OCI-LY1 (cell line): ENCODE measurements at regions not wholly inside any gene's neighbourhood (a gene's known extent, or its start where the extent isn't known, plus 50 kb on each side); places are given as distances from the start of the nearest gene placed in this dataset.

Experiments used
- H2AFZ ChIP-seq: fragments of 200-600 bp; sonication (generic), shearing (Covaris generic); 2 replicates; pipeline ENCODE4 v1.6.0; 2014; ENCODE audit warnings: antibody characterized with exemption, mild to moderate bottlenecking, low read length
- H3F3A ChIP-seq: fragments of 200-600 bp; sonication (generic), shearing (Covaris generic); 2 replicates; pipeline ENCODE4 v1.6.0; 2014; ENCODE audit warnings: mild to moderate bottlenecking, antibody characterized with exemption, low read length, moderate library complexity; ENCODE audit not compliant: insufficient read depth
- H3K27ac ChIP-seq: fragments of 200-600 bp; sonication (generic); 2 replicates; pipeline ENCODE4 v1.5.1; 2014; ENCODE audit warnings: low read length, mixed run types, mild to moderate bottlenecking, low read depth; ENCODE audit not compliant: poor library complexity, severe bottlenecking
- H3K27me3 ChIP-seq: fragments of 200-600 bp; sonication (generic); 2 replicates; pipeline ENCODE4 v1.6.0; 2014; ENCODE audit warnings: antibody characterized with exemption, mild to moderate bottlenecking, low read length, moderate library complexity; ENCODE audit not compliant: insufficient read depth
- H3K36me3 ChIP-seq: fragments of 200-600 bp; sonication (generic); 2 replicates; pipeline ENCODE4 v1.6.1; 2014; ENCODE audit warnings: mild to moderate bottlenecking, antibody characterized with exemption, low read length, moderate library complexity, mixed read lengths; ENCODE audit not compliant: insufficient read depth
- H3K4me1 ChIP-seq: fragments of 200-600 bp; sonication (generic); 2 replicates; pipeline ENCODE4 v1.5.1; 2014; ENCODE audit warnings: mild to moderate bottlenecking, low read length, moderate library complexity; ENCODE audit not compliant: insufficient read depth, severe bottlenecking
- H3K4me2 ChIP-seq: fragments of 200-600 bp; sonication (generic), shearing (Covaris generic); 2 replicates; pipeline ENCODE4 v1.6.1; 2014; ENCODE audit warnings: low read length
- H3K4me3 ChIP-seq: fragments of 200-600 bp; sonication (generic); 2 replicates; pipeline ENCODE4 v1.5.1; 2014; ENCODE audit warnings: low read length, low read depth, mild to moderate bottlenecking, mixed read lengths; ENCODE audit not compliant: poor library complexity, severe bottlenecking
- H3K79me2 ChIP-seq: fragments of 200-600 bp; shearing (Covaris generic); 2 replicates; pipeline ENCODE4 v1.6.1; 2016; ENCODE audit warnings: mixed run types, low read length, mixed read lengths; ENCODE audit not compliant: insufficient read depth
- H3K9ac ChIP-seq: fragments of 200-600 bp; sonication (generic), shearing (Covaris generic); 2 replicates; pipeline ENCODE4 v1.6.1; 2014; ENCODE audit warnings: mild to moderate bottlenecking, low read length, mixed read lengths
- H3K9me2 ChIP-seq: fragments of 200-600 bp; sonication (generic), shearing (Covaris generic); 2 replicates; pipeline ENCODE4 v1.6.1; 2014; ENCODE audit warnings: low read depth, mild to moderate bottlenecking, low read length, mixed read lengths
- H3K9me3 ChIP-seq: fragments of 200-600 bp; shearing (Covaris generic); 2 replicates; pipeline ENCODE4 v1.6.1; 2014; ENCODE audit warnings: low read length, mixed read lengths
- H4K20me1 ChIP-seq: fragments of 200-600 bp; sonication (generic), shearing (Covaris generic); 2 replicates; pipeline ENCODE4 v1.6.0; 2016; ENCODE audit warnings: mild to moderate bottlenecking, low read length; ENCODE audit not compliant: insufficient read depth
- CTCF ChIP-seq: fragments of 200-600 bp; sonication (generic), shearing (Covaris generic); IDR thresholded peaks from 2 replicates; pipeline ENCODE4 v1.5.1; 2017; ENCODE audit warnings: mild to moderate bottlenecking, antibody characterized with exemption, low read length, moderate library complexity, mixed read lengths
- EZH2 ChIP-seq: fragments of 200-600 bp; sonication (generic), shearing (Covaris generic); IDR thresholded peaks from 2 replicates; pipeline ENCODE4 v1.8.0; 2017; ENCODE audit warnings: borderline replicate concordance, mixed run types, mild to moderate bottlenecking, antibody characterized with exemption, low read length, moderate library complexity, mixed read lengths

- H3K27me3 ChIP-seq, result no peaks in the 10 kb centered on the region
- no peak overlapping the region for H2AFZ ChIP-seq
- no peak overlapping the region for H3K4me3 ChIP-seq
- H3K9me3 ChIP-seq, result no peaks in the 10 kb centered on the region
- no peak overlapping the region for H3K27ac ChIP-seq
- H3K4me1 ChIP-seq, result no peaks in the 10 kb centered on the region
- no peak overlapping the region for H3K9ac ChIP-seq
- H3F3A ChIP-seq, result no peaks in the 10 kb centered on the region
- no peaks in the 10 kb centered on the region for H3K9me2 ChIP-seq
- TF ChIP-seq EZH2 (no peak), CTCF (no peak)
- H4K20me1 ChIP-seq, result no peaks in the 10 kb centered on the region
- no peaks in the 10 kb centered on the region for H3K79me2 ChIP-seq
- no peaks in the 10 kb centered on the region for H3K36me3 ChIP-seq
- no peak overlapping the region for H3K4me2 ChIP-seq
Observed at GRCh38 chr14:86788224-86788623, 1204.8 kb downstream of the GALC start.

- Histone ChIP-seq H3K9me2 (no peaks in the 10 kb centered on the region), H3K4me2 (no peak overlapping the region), H4K20me1 (no peaks in the 10 kb centered on the region), H3F3A (no peaks in the 10 kb centered on the region), H3K4me3 (no peak overlapping the region), H3K9ac (no peak overlapping the region), H3K79me2 (no peaks in the 10 kb centered on the region), H3K9me3 (no peaks in the 10 kb centered on the region), H3K36me3 (no peaks in the 10 kb centered on the region), H3K27me3 (no peaks in the 10 kb centered on the region), H3K27ac (no peak overlapping the region), H2AFZ (no peak overlapping the region), H3K4me1 (no peaks in the 10 kb centered on the region)
- no peak for TF ChIP-seq EZH2
- no peak for TF ChIP-seq CTCF
Observed at GRCh38 chr14:86787717-86788116, 1205.3 kb downstream of the GALC start.

GRCh38 chr14:86782092-86782580 lies 1210.8 kb downstream of the GALC start:
- TF ChIP-seq EZH2, result no peak
- TF ChIP-seq CTCF, result no peak
- Histone ChIP-seq H3K4me3 (no peak overlapping the region), H3K79me2 (no peaks in the 10 kb centered on the region), H4K20me1 (no peaks in the 10 kb centered on the region), H3K4me1 (no peaks in the 10 kb centered on the region), H3K9ac (no peak overlapping the region), H3K9me2 (no peaks in the 10 kb centered on the region), H3K4me2 (no peak overlapping the region), H3K27me3 (no peaks in the 10 kb centered on the region), H3K9me3 (no peaks in the 10 kb centered on the region), H3K36me3 (no peaks in the 10 kb centered on the region), H2AFZ (no peak overlapping the region), H3K27ac (no peak overlapping the region), H3F3A (no peaks in the 10 kb centered on the region)
